WTC11 (cell line): ENCODE measurements at regions not wholly inside any gene's neighbourhood (a gene's known extent, or its start where the extent isn't known, plus 50 kb on each side); places are given as distances from the start of the nearest gene placed in this dataset.
A peak's percentile ranks its signal among the peaks of the same experiment; 100 is the strongest.

Source experiments
- ATAC-seq: fragments of 200-7000 bp; cut with Tn5 transposase; 2 replicates; pipeline ENCODE4 v1.10.0; 2021; ENCODE audit warnings: mild to moderate bottlenecking, moderate library complexity
- CTCF ChIA-PET: fragments of 300-600 bp; sonication (Branson Sonifier 250); formaldehyde crosslinking; loops from one replicate; lab custom pipeline; 2021; ENCODE audit warnings: antibody characterized with exemption; lab: Charles Lee
- POLR2A ChIA-PET: fragments of 350-600 bp; sonication (Branson Sonifier 250); formaldehyde crosslinking; loops from one replicate; lab custom pipeline; 2021; ENCODE audit warnings: antibody characterized with exemption; lab: Charles Lee
- DNase-seq: peaks from one replicate; pipeline ENCODE4 v3.0.0; 2021; ENCODE audit warnings: low spot score
- H3K27ac Mint-ChIP-seq: 2 replicates; pipeline ENCODE4 v1.8.0; 2021; ENCODE audit warnings: mixed read lengths
- H3K27me3 Mint-ChIP-seq: 2 replicates; pipeline ENCODE4 v1.8.0; 2021; ENCODE audit warnings: low read depth, mild to moderate bottlenecking, moderate library complexity, mixed read lengths
- H3K36me3 Mint-ChIP-seq: 2 replicates; pipeline ENCODE4 v1.8.0; 2021; ENCODE audit warnings: mixed read lengths
- H3K4me1 Mint-ChIP-seq: 2 replicates; pipeline ENCODE4 v1.8.0; 2022; ENCODE audit warnings: mixed read lengths
- H3K4me3 Mint-ChIP-seq: 2 replicates; pipeline ENCODE4 v1.8.0; 2021; ENCODE audit warnings: mild to moderate bottlenecking, moderate library complexity, mixed read lengths
- H3K9me3 Mint-ChIP-seq: 2 replicates; pipeline ENCODE4 v1.8.0; 2021; ENCODE audit warnings: mixed read lengths
- ATF1 ChIP-seq: sonication (generic); formaldehyde crosslinking; IDR thresholded peaks from 2 replicates; pipeline ENCODE4 v1.8.1; 2023; ENCODE audit warnings: mild to moderate bottlenecking, moderate library complexity, missing genetic modification reagents
- CREM ChIP-seq: sonication (generic); formaldehyde crosslinking; IDR thresholded peaks from 2 replicates; pipeline ENCODE4 v1.8.1; 2022; ENCODE audit warnings: mild to moderate bottlenecking, missing genetic modification reagents, moderate library complexity
- E2F1 ChIP-seq: sonication (generic); formaldehyde crosslinking; IDR thresholded peaks from 2 replicates; pipeline ENCODE4 v1.8.0; 2022; ENCODE audit warnings: mild to moderate bottlenecking, missing genetic modification reagents
- GABPB1 ChIP-seq: sonication (generic); formaldehyde crosslinking; IDR thresholded peaks from 2 replicates; pipeline ENCODE4 v1.8.1; 2023; ENCODE audit warnings: mild to moderate bottlenecking, missing genetic modification reagents
- NFATC4 ChIP-seq: fragments of 250-450 bp; sonication (Bioruptor Pico); IDR thresholded peaks from 2 replicates; pipeline ENCODE4 v1.9.0; 2021; ENCODE audit warnings: mild to moderate bottlenecking
- RORB ChIP-seq: fragments of 250-450 bp; sonication (Bioruptor Pico); IDR thresholded peaks from 2 replicates; pipeline ENCODE4 v1.9.0; 2021; ENCODE audit warnings: mild to moderate bottlenecking
- SP1 ChIP-seq: sonication (generic); formaldehyde crosslinking; conservative IDR thresholded peaks from 2 replicates; pipeline ENCODE4 v1.8.1; 2022; ENCODE audit warnings: missing genetic modification reagents
- TEAD4 ChIP-seq: sonication (generic); formaldehyde crosslinking; IDR thresholded peaks from 2 replicates; pipeline ENCODE4 v1.8.0; 2022; ENCODE audit warnings: mild to moderate bottlenecking, missing genetic modification reagents
- ZBTB21 ChIP-seq: sonication (generic); formaldehyde crosslinking; IDR thresholded peaks from 2 replicates; pipeline ENCODE4 v1.8.1; 2023; ENCODE audit warnings: mild to moderate bottlenecking, missing genetic modification reagents, borderline replicate concordance
- ZBTB43 ChIP-seq: sonication (generic); formaldehyde crosslinking; IDR thresholded peaks from 2 replicates; pipeline ENCODE4 v1.8.1; 2023; ENCODE audit warnings: mild to moderate bottlenecking, missing genetic modification reagents
- ZNF219 ChIP-seq: sonication (generic); formaldehyde crosslinking; IDR thresholded peaks from 2 replicates; pipeline ENCODE4 v1.8.0; 2023; ENCODE audit warnings: missing genetic modification reagents, mild to moderate bottlenecking, borderline replicate concordance
- TF ChIP-seq, protein P1 (sequence below): sonication (generic); formaldehyde crosslinking; conservative IDR thresholded peaks from 2 replicates; pipeline ENCODE4 v1.8.1; 2022; ENCODE audit warnings: mild to moderate bottlenecking, missing genetic modification reagents
- TF ChIP-seq, protein P2 (sequence below): fragments of 250-450 bp; sonication (Bioruptor Pico); IDR thresholded peaks from 2 replicates; pipeline ENCODE4 v1.9.0; 2021; ENCODE audit warnings: mild to moderate bottlenecking, borderline replicate concordance
- TF ChIP-seq, protein P3 (sequence below): sonication (generic); formaldehyde crosslinking; IDR thresholded peaks from 2 replicates; pipeline ENCODE4 v1.8.1; 2022; ENCODE audit warnings: mild to moderate bottlenecking, moderate library complexity, missing genetic modification reagents
- TF ChIP-seq, protein P4 (sequence below): sonication (generic); formaldehyde crosslinking; IDR thresholded peaks from 2 replicates; pipeline ENCODE4 v1.8.1; 2023; ENCODE audit warnings: mild to moderate bottlenecking, missing genetic modification reagents
- TF ChIP-seq, protein P5 (sequence below): sonication (generic); formaldehyde crosslinking; IDR thresholded peaks from 2 replicates; pipeline ENCODE4 v1.8.1; 2023; ENCODE audit warnings: mild to moderate bottlenecking, moderate library complexity, missing genetic modification reagents
- TF ChIP-seq, protein P6 (sequence below): fragments of 250-450 bp; sonication (Bioruptor Pico); IDR thresholded peaks from 2 replicates; pipeline ENCODE4 v2.1.2; 2022; ENCODE audit warnings: mild to moderate bottlenecking, moderate library complexity

- 0 out of 2 replicates have a peak, but pooled peaks cover 3% of the 10 kb centered on the region for H3K36me3 Mint-ChIP-seq
- peak; percentile 72 for ATAC-seq
These were observed 83.2 kb upstream of the ATP10A start for GRCh38 chr15:25946241-25946805.

More at GRCh38 chr15:25946241-25946805, 83.2 kb upstream of the ATP10A start:
- DNase-seq, result peak; percentile 33
- no peak for TF ChIP-seq ZNF219
- no peak for TF ChIP-seq ATF1 (CRISPR knock-in tag)
- no peak for TF ChIP-seq GABPB1
- TF ChIP-seq, protein P1, sequence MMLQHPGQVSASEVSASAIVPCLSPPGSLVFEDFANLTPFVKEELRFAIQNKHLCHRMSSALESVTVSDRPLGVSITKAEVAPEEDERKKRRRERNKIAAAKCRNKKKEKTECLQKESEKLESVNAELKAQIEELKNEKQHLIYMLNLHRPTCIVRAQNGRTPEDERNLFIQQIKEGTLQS (CRISPR knock-in tag), result no peak
- no peak for TF ChIP-seq E2F1 (CRISPR knock-in tag)
- TF ChIP-seq TEAD4 (CRISPR knock-in tag), result no peak
- TF ChIP-seq, protein P2, sequence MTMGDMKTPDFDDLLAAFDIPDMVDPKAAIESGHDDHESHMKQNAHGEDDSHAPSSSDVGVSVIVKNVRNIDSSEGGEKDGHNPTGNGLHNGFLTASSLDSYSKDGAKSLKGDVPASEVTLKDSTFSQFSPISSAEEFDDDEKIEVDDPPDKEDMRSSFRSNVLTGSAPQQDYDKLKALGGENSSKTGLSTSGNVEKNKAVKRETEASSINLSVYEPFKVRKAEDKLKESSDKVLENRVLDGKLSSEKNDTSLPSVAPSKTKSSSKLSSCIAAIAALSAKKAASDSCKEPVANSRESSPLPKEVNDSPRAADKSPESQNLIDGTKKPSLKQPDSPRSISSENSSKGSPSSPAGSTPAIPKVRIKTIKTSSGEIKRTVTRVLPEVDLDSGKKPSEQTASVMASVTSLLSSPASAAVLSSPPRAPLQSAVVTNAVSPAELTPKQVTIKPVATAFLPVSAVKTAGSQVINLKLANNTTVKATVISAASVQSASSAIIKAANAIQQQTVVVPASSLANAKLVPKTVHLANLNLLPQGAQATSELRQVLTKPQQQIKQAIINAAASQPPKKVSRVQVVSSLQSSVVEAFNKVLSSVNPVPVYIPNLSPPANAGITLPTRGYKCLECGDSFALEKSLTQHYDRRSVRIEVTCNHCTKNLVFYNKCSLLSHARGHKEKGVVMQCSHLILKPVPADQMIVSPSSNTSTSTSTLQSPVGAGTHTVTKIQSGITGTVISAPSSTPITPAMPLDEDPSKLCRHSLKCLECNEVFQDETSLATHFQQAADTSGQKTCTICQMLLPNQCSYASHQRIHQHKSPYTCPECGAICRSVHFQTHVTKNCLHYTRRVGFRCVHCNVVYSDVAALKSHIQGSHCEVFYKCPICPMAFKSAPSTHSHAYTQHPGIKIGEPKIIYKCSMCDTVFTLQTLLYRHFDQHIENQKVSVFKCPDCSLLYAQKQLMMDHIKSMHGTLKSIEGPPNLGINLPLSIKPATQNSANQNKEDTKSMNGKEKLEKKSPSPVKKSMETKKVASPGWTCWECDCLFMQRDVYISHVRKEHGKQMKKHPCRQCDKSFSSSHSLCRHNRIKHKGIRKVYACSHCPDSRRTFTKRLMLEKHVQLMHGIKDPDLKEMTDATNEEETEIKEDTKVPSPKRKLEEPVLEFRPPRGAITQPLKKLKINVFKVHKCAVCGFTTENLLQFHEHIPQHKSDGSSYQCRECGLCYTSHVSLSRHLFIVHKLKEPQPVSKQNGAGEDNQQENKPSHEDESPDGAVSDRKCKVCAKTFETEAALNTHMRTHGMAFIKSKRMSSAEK (CRISPR knock-in tag), result no peak
- TF ChIP-seq NFATC4, result no peak
- TF ChIP-seq, protein P3, sequence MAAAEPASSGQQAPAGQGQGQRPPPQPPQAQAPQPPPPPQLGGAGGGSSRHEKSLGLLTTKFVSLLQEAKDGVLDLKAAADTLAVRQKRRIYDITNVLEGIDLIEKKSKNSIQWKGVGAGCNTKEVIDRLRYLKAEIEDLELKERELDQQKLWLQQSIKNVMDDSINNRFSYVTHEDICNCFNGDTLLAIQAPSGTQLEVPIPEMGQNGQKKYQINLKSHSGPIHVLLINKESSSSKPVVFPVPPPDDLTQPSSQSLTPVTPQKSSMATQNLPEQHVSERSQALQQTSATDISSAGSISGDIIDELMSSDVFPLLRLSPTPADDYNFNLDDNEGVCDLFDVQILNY (CRISPR knock-in tag), result no peak
- no peak for TF ChIP-seq ZBTB21 (CRISPR knock-in tag)
- TF ChIP-seq ZBTB43 (CRISPR knock-in tag), result no peak
- TF ChIP-seq, protein P4, sequence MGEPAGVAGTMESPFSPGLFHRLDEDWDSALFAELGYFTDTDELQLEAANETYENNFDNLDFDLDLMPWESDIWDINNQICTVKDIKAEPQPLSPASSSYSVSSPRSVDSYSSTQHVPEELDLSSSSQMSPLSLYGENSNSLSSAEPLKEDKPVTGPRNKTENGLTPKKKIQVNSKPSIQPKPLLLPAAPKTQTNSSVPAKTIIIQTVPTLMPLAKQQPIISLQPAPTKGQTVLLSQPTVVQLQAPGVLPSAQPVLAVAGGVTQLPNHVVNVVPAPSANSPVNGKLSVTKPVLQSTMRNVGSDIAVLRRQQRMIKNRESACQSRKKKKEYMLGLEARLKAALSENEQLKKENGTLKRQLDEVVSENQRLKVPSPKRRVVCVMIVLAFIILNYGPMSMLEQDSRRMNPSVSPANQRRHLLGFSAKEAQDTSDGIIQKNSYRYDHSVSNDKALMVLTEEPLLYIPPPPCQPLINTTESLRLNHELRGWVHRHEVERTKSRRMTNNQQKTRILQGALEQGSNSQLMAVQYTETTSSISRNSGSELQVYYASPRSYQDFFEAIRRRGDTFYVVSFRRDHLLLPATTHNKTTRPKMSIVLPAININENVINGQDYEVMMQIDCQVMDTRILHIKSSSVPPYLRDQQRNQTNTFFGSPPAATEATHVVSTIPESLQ (CRISPR knock-in tag), result no peak
- TF ChIP-seq CREM, result no peak
- TF ChIP-seq, protein P5, sequence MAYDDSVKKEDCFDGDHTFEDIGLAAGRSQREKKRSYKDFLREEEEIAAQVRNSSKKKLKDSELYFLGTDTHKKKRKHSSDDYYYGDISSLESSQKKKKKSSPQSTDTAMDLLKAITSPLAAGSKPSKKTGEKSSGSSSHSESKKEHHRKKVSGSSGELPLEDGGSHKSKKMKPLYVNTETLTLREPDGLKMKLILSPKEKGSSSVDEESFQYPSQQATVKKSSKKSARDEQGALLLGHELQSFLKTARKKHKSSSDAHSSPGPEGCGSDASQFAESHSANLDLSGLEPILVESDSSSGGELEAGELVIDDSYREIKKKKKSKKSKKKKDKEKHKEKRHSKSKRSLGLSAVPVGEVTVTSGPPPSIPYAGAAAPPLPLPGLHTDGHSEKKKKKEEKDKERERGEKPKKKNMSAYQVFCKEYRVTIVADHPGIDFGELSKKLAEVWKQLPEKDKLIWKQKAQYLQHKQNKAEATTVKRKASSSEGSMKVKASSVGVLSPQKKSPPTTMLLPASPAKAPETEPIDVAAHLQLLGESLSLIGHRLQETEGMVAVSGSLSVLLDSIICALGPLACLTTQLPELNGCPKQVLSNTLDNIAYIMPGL, result no peak
- TF ChIP-seq, protein P6, sequence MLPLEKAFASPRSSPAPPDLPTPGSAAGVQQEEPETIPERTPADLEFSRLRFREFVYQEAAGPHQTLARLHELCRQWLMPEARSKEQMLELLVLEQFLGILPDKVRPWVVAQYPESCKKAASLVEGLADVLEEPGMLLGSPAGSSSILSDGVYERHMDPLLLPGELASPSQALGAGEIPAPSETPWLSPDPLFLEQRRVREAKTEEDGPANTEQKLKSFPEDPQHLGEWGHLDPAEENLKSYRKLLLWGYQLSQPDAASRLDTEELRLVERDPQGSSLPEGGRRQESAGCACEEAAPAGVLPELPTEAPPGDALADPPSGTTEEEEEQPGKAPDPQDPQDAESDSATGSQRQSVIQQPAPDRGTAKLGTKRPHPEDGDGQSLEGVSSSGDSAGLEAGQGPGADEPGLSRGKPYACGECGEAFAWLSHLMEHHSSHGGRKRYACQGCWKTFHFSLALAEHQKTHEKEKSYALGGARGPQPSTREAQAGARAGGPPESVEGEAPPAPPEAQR (CRISPR knock-in tag), result no peak
- no peak for TF ChIP-seq RORB (CRISPR knock-in tag)
- no peak for TF ChIP-seq SP1 (CRISPR knock-in tag)
- Mint-ChIP-seq H3K27me3 (no peaks in the 10 kb centered on the region), H3K4me3 (no peak overlapping the region), H3K27ac (no peak overlapping the region), H3K9me3 (peaks cover 11% of the 10 kb centered on the region), H3K4me1 (peaks cover 15% of the 10 kb centered on the region)
- CTCF ChIA-PET, result interaction anchor here (0.6 to 6.6 kb wide), 15 partner anchors 13 to 918 kb away, joined by 3 to 57 read pairs (median 4); no protein-coding TSS in a partner anchor
- POLR2A ChIA-PET, result no interaction called here
